ENCODE measurements at regions not wholly inside any gene's neighbourhood (a gene's known extent, or its start where the extent isn't known, plus 50 kb on each side); places are given as distances from the start of the nearest gene placed in this dataset.

DNA sequence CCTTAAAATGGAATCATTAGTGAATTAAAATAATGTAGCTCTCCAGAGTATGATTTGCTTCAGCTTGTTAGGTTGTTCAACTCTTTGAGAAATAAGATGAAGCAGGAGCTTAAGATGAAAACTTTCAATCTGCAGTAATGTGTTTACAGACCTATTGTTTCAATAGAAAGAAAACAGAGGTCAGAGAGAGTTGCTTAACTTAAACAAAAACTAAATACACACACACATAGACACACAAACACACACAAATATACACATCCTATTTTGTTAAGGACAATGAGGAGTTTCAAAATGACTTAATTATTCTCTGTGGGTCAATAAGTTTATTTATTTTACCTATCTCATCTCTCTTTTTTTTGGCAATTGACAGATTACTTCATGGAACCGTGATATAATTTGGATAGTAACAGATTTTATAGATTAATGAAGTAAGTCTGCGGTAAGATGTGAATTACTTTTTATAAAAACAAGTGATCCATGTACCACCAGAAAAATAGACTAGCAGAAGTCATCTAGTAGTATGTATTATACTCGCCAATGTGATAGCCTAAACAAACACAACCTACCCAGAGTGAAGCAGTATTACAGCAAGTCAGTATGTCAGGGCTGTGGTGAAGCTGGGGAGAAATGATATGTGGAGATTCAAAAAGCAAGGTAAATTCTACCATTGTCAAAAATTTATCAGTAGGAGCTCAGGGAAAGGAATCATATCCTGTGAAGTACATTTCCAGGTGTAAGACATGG is 76.7 kb upstream of the DCBLD2 start:
- TF ChIP-seq, protein P1, sequence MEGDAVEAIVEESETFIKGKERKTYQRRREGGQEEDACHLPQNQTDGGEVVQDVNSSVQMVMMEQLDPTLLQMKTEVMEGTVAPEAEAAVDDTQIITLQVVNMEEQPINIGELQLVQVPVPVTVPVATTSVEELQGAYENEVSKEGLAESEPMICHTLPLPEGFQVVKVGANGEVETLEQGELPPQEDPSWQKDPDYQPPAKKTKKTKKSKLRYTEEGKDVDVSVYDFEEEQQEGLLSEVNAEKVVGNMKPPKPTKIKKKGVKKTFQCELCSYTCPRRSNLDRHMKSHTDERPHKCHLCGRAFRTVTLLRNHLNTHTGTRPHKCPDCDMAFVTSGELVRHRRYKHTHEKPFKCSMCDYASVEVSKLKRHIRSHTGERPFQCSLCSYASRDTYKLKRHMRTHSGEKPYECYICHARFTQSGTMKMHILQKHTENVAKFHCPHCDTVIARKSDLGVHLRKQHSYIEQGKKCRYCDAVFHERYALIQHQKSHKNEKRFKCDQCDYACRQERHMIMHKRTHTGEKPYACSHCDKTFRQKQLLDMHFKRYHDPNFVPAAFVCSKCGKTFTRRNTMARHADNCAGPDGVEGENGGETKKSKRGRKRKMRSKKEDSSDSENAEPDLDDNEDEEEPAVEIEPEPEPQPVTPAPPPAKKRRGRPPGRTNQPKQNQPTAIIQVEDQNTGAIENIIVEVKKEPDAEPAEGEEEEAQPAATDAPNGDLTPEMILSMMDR (conservative IDR thresholded peaks at IDR 0.05; ENCODE audit: control insufficient read depth, insufficient read depth, low read depth, low read length): no peak
- no peak for DNase-seq (ENCODE audit: low read depth)

DNA sequence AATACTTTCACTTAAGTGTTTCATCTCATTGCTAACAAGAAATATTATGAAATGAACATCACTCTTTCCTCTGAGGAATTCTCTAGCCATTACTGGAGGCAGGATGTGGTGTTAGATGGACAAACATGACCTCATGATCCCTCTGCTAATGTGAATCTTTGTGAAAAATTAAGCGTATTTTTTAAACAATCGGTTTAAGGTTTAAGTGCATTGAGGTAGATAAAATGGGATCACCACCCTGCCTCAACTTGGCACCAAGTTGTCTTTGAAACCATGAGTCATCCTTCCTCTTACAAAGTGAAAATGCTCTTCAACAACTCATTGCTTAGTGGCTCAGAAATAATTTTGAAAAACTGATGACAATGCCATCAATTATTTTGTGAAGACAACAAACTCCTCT is 76.0 kb upstream of the DCBLD2 start:
- TF ChIP-seq, protein P1 (conservative IDR thresholded peaks at IDR 0.05; ENCODE audit: control insufficient read depth, insufficient read depth, low read depth, low read length): no peak
- no peak overlapping the region for H3K4me3 ChIP-seq (ENCODE audit: control insufficient read depth, low read depth, low read length)
- peak; percentile 95 for DNase-seq (ENCODE audit: low read depth)

More for the DNA sequence above, 76.7 kb upstream of the DCBLD2 start:
- H3K4me3 ChIP-seq (ENCODE audit: control insufficient read depth, low read depth, low read length): no peak overlapping the region

DNA sequence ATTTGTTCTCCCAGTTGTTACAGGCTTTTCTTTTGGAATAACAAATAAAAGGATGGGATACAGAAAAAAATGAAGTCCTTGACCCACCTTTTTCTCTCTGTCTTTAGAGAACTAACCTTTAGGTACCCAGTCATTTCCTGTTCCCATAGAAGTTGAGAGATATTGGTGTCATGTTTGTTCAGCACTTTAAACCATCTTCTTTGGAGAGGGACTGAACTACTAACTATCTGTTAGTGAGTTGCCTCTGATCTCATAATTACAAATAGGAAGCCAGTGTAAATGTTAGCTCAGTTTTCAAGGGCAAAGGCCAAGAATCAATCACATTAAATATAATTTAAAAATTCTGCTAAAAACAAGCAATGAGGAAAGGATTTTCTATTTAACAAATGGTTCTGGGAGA is 72.9 kb upstream of the DCBLD2 start:
- no peak for DNase-seq (ENCODE audit: low read depth)
- TF ChIP-seq, protein P1 (conservative IDR thresholded peaks at IDR 0.05; ENCODE audit: control insufficient read depth, insufficient read depth, low read depth, low read length): no peak
- H3K4me3 ChIP-seq (ENCODE audit: control insufficient read depth, low read depth, low read length): no peak overlapping the region

DNA sequence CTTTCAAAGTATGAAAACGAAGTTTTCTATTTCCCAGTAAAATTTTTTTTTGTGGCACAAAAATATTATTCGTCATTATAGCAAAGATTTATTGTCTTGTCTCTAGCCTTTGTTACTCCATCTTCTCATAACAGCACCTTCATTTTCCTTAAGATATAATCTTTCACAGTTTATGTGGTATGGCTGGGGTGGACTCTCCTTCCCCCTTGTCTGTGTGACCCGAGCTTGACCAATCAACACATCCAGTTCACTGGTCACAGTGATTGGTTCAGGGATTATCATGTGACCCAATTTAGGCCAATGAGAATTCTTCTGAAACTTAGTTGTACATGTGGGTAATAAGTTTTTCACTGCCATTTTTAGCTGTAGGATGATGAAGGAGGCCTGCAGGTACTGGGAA is 71.2 kb upstream of the DCBLD2 start:
- TF ChIP-seq, protein P1 (conservative IDR thresholded peaks at IDR 0.05; ENCODE audit: control insufficient read depth, insufficient read depth, low read depth, low read length): no peak
- DNase-seq (ENCODE audit: low read depth): no peak
- H3K4me3 ChIP-seq (ENCODE audit: control insufficient read depth, low read depth, low read length): no peak overlapping the region

DNA sequence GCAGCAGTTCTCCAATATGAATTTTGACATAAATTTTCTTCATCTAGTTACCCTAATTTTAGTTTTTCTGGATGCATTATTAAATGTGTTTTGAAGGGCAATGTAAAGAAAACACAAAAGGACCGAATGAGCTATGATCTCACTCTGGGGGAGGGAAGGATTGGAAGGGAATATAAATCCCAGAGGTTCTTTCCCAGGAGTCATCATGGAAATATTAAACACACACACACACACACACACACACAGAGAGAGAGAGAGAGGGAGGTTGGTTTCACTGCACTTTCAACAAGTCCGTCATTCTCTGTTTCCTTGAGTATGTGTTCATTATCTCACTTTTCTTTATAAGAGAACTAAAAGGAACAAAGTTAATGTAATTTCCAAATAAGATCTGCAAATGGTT is 70.7 kb upstream of the DCBLD2 start:
- no peak overlapping the region for H3K4me3 ChIP-seq (ENCODE audit: control insufficient read depth, low read depth, low read length)
- TF ChIP-seq, protein P1 (conservative IDR thresholded peaks at IDR 0.05; ENCODE audit: control insufficient read depth, insufficient read depth, low read depth, low read length): no peak
- DNase-seq (ENCODE audit: low read depth): peak; percentile 97

DNA sequence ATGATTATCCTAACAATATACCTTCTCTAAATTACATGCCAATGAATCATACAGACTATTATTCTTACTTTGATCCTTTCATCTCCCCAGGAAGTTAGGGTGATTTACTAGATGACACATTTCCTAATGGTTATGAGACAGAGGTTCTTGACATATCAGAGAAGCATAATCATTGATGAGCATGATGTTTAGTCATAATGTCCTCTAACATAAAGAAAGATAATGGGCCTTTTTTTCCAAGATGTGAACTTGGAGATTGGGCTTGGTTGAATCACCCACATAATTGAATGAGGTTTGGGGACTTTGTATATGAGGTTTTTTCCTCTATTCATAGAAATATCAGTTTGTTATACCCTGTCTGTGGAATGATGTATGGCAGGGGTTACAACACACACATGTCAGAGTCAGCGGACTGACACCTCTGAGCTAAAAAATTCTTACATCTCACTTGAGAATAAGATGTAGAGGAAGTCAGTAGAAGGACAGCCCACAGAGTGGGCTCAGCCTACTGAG is 69.7 kb upstream of the DCBLD2 start:
- TF ChIP-seq, protein P1 (conservative IDR thresholded peaks at IDR 0.05; ENCODE audit: control insufficient read depth, insufficient read depth, low read depth, low read length): no peak
- DNase-seq (ENCODE audit: low read depth): peak; percentile 96
- no peak overlapping the region for H3K4me3 ChIP-seq (ENCODE audit: control insufficient read depth, low read depth, low read length)
